HUDEP-2 (cell line): ENCODE measurements at regions not wholly inside any gene's neighbourhood (a gene's known extent, or its start where the extent isn't known, plus 50 kb on each side); places are given as distances from the start of the nearest gene placed in this dataset.

Source experiments
- DNase-seq, 76 experiments: peaks; one replicate each; lab custom pipeline; 2025; ENCODE audit not compliant: unreplicated experiment in 76 of 76; lab: John Stamatoyannopoulos, UW

- DNase-seq = no peak
Measured at GRCh38 chr5:24765219-24765618, 120.4 kb upstream of the CDH10 start.

GRCh38 chr5:24750355-24750754, 105.6 kb upstream of the CDH10 start:
- DNase-seq = no peak

- no peak for DNase-seq
Measured at GRCh38 chr5:24749701-24750100, 104.9 kb upstream of the CDH10 start.

- no peak for DNase-seq
Measured at GRCh38 chr5:24747327-24747726, 102.5 kb upstream of the CDH10 start.

- DNase-seq = no peak
Measured at GRCh38 chr5:24742334-24742733, 97.6 kb upstream of the CDH10 start.

- no peak for DNase-seq
Measured at GRCh38 chr5:24737163-24737562, 92.4 kb upstream of the CDH10 start.

- no peak for DNase-seq
Measured at GRCh38 chr5:24735284-24735683, 90.5 kb upstream of the CDH10 start.

GRCh38 chr5:24732184-24732583, 87.4 kb upstream of the CDH10 start:
- DNase-seq = no peak

GRCh38 chr5:24720743-24721142, 76.0 kb upstream of the CDH10 start:
- DNase-seq = no peak

GRCh38 chr5:24714746-24715145, 70.0 kb upstream of the CDH10 start:
- DNase-seq = no peak

GRCh38 chr5:24712947-24713346, 68.2 kb upstream of the CDH10 start:
- DNase-seq = no peak

GRCh38 chr5:24712047-24712446, 67.3 kb upstream of the CDH10 start:
- DNase-seq = no peak

- no peak for DNase-seq
Measured at GRCh38 chr5:24703934-24704333, 59.2 kb upstream of the CDH10 start.
